ENCODE measurements at regions not wholly inside any gene's neighbourhood (a gene's known extent, or its start where the extent isn't known, plus 50 kb on each side); places are given as distances from the start of the nearest gene placed in this dataset.

GRCh38 chr16:55179852-55180585 is 144.0 kb upstream of the IRX6 start:
- DNase-seq = peak; percentile 75

GRCh38 chr16:55184052-55184451 is 140.0 kb upstream of the IRX6 start:
- DNase-seq = no peak

DNA sequence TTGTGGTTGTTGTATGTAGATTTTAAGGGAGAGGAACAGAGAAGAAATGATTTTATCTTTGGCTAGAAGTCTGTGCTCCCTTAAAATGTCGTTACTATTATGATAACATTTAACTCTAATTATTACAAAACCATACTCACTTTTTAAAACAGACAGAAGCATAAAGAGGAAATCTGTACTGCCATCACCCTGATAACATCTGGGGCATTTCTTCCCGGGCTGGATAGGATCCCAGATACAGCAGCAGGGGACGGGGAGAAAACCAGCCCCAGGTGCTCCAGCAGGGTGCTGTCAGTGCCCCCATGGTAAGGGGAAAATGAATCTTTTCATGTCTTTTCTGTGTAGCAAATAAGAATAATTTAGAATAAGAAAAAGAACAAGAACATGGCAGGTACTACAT is 139.4 kb upstream of the IRX6 start:
- DNase-seq = no peak

GRCh38 chr16:55189224-55189623 is 134.8 kb upstream of the IRX6 start:
- peak; percentile 74 for DNase-seq

- DNase-seq = peak; percentile 75
Observed at GRCh38 chr16:55189682-55190636, 134.0 kb upstream of the IRX6 start.

- no peak for DNase-seq
Observed at GRCh38 chr16:55192734-55193133, 131.3 kb upstream of the IRX6 start.

- no peak for DNase-seq
Observed at GRCh38 chr16:55203570-55203969, 120.4 kb upstream of the IRX6 start.

GRCh38 chr16:55204069-55204468 is 119.9 kb upstream of the IRX6 start:
- DNase-seq = no peak

DNA sequence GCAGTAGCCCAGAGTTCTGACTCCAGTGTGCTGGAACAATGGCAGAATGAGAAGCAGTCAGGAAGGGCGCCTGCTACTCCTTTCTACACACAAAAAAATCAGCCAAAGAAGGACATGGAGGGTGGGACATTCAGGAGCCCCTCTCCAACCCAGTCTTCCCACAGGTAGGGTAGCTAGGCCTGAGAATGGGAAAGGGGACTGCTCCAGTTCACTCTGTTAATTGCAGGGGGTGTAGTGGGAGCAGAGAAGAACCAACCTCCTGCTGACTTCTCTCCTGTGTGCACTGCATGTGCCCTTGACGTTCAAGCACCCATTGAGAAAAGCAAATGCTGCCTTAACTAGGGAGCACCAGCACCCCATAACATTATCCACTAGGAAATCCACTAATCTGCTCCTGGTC is 119.1 kb upstream of the IRX6 start:
- DNase-seq = no peak

DNA sequence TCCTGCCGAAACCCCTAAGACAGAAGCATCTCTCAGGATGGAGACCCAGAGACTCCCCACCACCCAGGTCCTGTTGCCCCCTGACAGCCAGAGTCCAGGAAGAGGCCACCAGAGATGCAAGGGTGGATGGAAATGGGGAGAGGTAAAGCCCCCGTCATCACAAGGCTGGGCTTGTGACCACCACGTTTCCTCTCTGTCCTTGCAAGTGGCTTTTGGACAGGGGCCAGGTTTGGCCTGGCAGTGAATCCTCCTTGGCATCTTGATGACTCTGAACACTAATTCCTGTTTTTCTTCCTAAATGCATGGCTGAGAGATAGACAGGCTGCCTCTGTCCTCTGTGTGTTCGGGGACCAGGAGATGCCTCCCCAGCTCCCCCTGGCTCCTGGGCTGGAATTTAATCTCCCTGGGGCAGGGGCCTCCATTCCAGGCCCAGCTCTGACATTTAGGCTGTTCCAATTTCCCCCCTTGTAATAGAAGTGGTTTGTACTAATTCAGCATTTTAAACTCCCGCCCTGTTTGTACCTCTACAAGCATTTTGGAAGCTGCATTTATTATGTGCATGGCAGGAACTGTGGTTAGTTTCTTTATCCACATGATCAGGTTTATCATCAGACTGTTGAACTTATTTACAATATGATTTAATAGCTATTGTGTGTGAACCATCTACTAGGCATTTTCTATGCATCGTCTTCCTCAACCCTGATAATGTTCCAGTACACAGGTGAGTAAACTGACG is 116.1 kb upstream of the IRX6 start:
- DNase-seq = no peak

- DNase-seq = no peak
Observed at GRCh38 chr16:55209626-55210025, 114.4 kb upstream of the IRX6 start.

- DNase-seq = no peak
Observed at GRCh38 chr16:55212791-55213190, 111.2 kb upstream of the IRX6 start.

GRCh38 chr16:55214412-55214811 is 109.6 kb upstream of the IRX6 start:
- no peak for DNase-seq

DNA sequence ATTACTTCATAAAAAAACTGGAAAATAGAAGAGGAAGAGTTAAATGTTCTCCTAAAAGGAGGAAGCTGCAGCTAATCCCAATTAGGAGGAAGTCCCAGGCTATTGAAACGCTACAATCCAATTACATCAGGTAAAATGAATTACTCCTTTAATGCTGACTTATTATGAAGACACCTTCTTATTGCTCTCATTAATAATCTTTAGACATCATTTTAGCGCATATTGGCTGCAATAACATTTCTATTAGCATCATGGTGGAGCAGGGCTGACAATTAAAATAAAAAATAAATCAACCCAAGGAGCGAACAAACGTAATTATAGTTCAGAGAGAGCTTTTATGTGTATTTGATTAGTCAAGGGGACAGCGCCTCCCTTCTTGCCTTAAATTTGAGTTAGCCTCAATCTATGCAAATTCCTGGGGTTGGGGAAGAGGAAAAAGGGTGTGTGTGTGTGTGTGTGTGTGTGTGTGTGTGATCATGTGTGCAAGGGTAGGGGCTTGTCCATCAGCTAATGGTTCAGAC is 109.0 kb upstream of the IRX6 start:
- no peak for DNase-seq

- no peak for DNase-seq
Observed at GRCh38 chr16:55217392-55217791, 106.6 kb upstream of the IRX6 start.

- DNase-seq = no peak
Observed at GRCh38 chr16:55221836-55222235, 102.2 kb upstream of the IRX6 start.

- peak; percentile 72 for DNase-seq
Observed at GRCh38 chr16:55222486-55222885, 101.5 kb upstream of the IRX6 start.

- no peak for DNase-seq
Observed at GRCh38 chr16:55225972-55226542, 97.9 kb upstream of the IRX6 start.

DNA sequence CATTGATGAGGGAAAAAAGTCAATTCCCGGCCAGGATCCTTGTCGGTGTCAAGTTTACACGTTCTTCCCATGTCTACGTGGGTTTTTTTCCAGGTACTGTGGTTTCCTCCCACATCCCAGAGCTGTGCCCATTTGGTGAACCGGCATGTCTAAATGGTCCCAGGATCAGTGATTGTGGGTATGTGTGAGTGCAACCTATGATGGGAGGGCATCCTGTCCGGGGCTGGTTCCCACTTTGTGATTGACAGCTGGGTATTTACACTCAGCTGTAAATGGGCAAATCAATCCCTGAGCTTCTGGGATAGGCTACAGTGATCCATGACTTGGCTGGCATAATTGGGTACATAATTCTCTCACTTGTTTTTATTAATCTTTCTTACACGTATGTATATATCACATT is 91.2 kb upstream of the IRX6 start:
- DNase-seq = no peak

DNA sequence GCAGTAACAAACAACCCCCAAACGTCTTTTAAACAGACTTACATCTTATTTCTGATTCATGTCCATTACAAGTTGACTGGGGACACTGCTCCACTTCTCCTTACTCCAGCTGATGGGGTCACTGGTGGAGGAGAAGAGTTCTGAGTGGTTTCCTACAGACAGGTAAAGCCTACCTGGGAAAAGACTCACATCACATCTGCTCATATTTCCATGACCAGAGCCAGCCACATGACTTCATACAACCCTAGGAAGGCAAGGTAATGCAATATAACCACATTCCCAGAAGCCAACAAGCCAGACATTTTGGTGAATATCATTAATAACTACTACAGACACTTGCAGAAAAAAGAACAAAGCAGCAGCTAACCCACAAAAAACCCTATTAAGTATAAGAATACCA is 90.5 kb upstream of the IRX6 start:
- no peak for DNase-seq

GRCh38 chr16:55236655-55237054 is 87.3 kb upstream of the IRX6 start:
- no peak for DNase-seq

- DNase-seq = no peak
Observed at GRCh38 chr16:55239723-55240122, 84.3 kb upstream of the IRX6 start.

DNA sequence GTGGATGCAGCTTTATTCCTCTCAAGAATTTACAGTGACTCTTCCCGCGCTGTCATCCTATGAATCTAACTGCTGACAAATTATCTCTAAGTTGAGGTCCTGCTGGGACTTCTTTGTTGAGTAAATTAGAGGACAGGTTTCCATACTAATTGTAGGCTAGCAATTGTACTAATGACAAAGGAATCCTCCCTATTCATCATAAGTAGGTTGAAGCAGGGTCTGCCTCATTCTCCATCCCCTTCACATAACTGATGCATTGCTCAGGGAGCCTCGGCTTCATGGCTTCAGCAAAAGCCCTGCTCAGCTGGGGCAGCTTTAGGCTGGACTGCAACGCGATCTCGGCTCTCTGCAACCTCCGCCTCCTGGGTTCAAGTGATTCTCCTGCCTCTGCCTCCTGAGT is 83.1 kb upstream of the IRX6 start:
- peak; percentile 56 for DNase-seq

Measured in retina (tissue), 1 donor.